GM13977 (cell line): ENCODE measurements at regions not wholly inside any gene's neighbourhood (a gene's known extent, or its start where the extent isn't known, plus 50 kb on each side); places are given as distances from the start of the nearest gene placed in this dataset.
"Not testable (repeated sequence)": the region's sequence is repeated elsewhere in the genome, so short reads cannot be mapped to it uniquely, and the experiment has no call there.

Experiments
- DNase-seq: peaks from one replicate; pipeline ENCODE4 v3.0.0; 2012; ENCODE audit warnings: low spot score
- CTCF ChIP-seq: IDR thresholded peaks from 2 replicates; pipeline ENCODE4 v1.5.1; 2012; ENCODE audit warnings: mild to moderate bottlenecking, control low read depth; ENCODE audit not compliant: insufficient read depth; ENCODE audit errors: extremely low read depth, missing control alignments
- in situ Hi-C: fragments of 300-500 bp; cut with MboI; formaldehyde crosslinking; loops from one replicate; pipeline ENCODE4 v1.12.0; 2022; ENCODE audit warnings: low sequenced_read_pairs, low pct_unique_long_range_greater_than_20kb, mixed read lengths, inconsistent platforms; ENCODE audit not compliant: unreplicated experiment

GRCh38 chrY:7501236-7501635 is 589.7 kb upstream of the AMELY start:
- TF ChIP-seq CTCF, result no peak
- no peak for DNase-seq
- in situ Hi-C loops, result no loop called here

- in situ Hi-C loops, result no loop called here
- no peak for DNase-seq
- TF ChIP-seq CTCF, result no peak
These were observed 584.4 kb upstream of the AMELY start for GRCh38 chrY:7496001-7496400.

- DNase-seq, in situ Hi-C loops: not testable (repeated sequence)
These were observed 573.1 kb upstream of the AMELY start for GRCh38 chrY:7484455-7485285.

GRCh38 chrY:7471976-7472375 is 560.4 kb upstream of the AMELY start:
- in situ Hi-C loops, result no loop called here
- no peak for TF ChIP-seq CTCF

GRCh38 chrY:7470037-7470436 is 558.5 kb upstream of the AMELY start:
- in situ Hi-C loops, result no loop called here
- TF ChIP-seq CTCF, result no peak
- DNase-seq, result no peak

More at GRCh38 chrY:7471976-7472375, 560.4 kb upstream of the AMELY start:
- DNase-seq, result no peak

- in situ Hi-C loops, result no loop called here
- no peak for DNase-seq
These were observed 557.6 kb upstream of the AMELY start for GRCh38 chrY:7468951-7469745.

More at GRCh38 chrY:7468951-7469745, 557.6 kb upstream of the AMELY start:
- TF ChIP-seq CTCF, result no peak
